Panc1 (cell line): ENCODE measurements at regions not wholly inside any gene's neighbourhood (a gene's known extent, or its start where the extent isn't known, plus 50 kb on each side); places are given as distances from the start of the nearest gene placed in this dataset.

Experiments
- POLR2AphosphoS5 ChIP-seq: IDR thresholded peaks from 2 replicates; pipeline ENCODE4 v1.6.1; 2012; ENCODE audit warnings: mild to moderate bottlenecking, low read depth, low read length, moderate library complexity
- SIN3A ChIP-seq: IDR thresholded peaks from 2 replicates; pipeline ENCODE4 v1.6.1; 2012; ENCODE audit warnings: low read depth, mild to moderate bottlenecking, low read length, moderate library complexity, borderline replicate concordance; ENCODE audit not compliant: insufficient read depth
- TF ChIP-seq, protein P1 (sequence below): fragments of 450-650 bp; IDR thresholded peaks from 2 replicates; pipeline ENCODE4 v1.5.1; 2017; ENCODE audit warnings: mild to moderate bottlenecking

DNA sequence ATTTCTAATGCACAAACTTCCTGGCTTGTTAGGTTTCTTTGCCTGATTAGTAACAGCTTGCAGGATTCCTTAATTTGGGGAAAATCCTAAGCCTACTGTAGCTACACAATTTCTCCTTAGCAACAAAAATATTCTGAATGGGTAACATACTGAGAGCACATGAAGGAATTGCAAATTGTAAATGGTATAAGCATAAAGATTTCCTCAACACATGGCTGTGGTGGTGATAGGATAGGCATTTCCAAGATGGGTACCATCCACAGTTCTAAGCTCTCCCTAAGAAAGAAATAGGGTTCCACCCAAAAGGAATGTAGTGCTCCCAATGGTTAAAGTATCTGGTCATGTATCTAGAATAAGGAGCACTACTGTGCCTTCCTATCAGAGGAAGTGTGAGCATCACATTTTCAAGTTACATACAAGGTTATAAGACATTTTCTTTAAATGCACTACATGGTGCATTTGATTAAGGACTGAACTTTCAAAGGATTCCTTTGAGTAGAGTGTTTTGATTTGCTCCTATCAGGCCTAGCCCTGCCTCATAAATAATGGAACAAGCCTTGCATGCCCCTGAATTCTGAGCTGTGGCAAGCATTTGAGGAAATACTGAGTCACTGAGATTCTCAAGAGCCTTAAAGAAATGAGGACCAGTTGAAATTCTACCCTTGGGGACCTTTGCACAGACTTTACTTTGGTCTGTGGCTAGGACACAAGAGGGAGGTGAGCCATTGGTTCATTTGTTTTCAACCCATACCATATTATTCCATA, 286.4 kb downstream of the PTBP2 start:
- TF ChIP-seq, protein P1, sequence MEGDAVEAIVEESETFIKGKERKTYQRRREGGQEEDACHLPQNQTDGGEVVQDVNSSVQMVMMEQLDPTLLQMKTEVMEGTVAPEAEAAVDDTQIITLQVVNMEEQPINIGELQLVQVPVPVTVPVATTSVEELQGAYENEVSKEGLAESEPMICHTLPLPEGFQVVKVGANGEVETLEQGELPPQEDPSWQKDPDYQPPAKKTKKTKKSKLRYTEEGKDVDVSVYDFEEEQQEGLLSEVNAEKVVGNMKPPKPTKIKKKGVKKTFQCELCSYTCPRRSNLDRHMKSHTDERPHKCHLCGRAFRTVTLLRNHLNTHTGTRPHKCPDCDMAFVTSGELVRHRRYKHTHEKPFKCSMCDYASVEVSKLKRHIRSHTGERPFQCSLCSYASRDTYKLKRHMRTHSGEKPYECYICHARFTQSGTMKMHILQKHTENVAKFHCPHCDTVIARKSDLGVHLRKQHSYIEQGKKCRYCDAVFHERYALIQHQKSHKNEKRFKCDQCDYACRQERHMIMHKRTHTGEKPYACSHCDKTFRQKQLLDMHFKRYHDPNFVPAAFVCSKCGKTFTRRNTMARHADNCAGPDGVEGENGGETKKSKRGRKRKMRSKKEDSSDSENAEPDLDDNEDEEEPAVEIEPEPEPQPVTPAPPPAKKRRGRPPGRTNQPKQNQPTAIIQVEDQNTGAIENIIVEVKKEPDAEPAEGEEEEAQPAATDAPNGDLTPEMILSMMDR, result no peak
- TF ChIP-seq POLR2AphosphoS5, result no peak
- TF ChIP-seq SIN3A, result no peak
